ENCODE measurements at regions not wholly inside any gene's neighbourhood (a gene's known extent, or its start where the extent isn't known, plus 50 kb on each side); places are given as distances from the start of the nearest gene placed in this dataset.

DNA sequence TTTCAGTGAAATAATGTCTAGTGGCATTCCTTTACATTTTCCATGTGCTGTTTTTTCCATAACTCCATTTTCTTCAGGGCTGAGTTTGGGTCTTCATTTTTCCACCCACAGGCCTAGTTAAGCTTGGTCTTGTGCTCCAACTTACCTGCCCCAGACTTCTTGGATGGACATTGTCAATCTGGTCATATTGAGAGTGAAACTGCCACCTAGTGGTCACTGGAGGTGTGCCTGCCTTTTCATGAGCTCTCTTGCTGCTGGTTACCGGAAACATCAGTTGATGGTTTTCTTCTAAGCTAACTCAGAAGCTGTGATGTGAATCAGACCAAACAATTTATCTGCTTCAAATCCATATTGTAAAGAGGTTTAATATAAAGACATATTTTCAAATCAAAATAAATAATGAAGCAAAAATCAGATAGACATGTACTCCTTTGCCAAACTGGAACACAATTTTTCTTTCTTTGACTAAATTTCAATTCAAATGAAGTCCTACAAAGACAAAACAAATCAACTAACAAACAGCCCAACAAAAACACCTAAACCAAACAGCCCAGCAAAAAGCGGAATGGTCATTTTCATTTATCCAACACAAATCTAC lies 135.1 kb upstream of the RASGRP1 start:
- Histone ChIP-seq H3K4me3 (no peak overlapping the region), H3K27ac (no peak overlapping the region), H3K36me3 (no peaks in the 10 kb centered on the region), H3K4me1 (no peaks in the 10 kb centered on the region), H3K27me3 (no peaks in the 10 kb centered on the region), H3K9me3 (no peaks in the 10 kb centered on the region)
- DNase-seq (no peak), ATAC-seq (peak; percentile 81)
- TF ChIP-seq, protein P1, sequence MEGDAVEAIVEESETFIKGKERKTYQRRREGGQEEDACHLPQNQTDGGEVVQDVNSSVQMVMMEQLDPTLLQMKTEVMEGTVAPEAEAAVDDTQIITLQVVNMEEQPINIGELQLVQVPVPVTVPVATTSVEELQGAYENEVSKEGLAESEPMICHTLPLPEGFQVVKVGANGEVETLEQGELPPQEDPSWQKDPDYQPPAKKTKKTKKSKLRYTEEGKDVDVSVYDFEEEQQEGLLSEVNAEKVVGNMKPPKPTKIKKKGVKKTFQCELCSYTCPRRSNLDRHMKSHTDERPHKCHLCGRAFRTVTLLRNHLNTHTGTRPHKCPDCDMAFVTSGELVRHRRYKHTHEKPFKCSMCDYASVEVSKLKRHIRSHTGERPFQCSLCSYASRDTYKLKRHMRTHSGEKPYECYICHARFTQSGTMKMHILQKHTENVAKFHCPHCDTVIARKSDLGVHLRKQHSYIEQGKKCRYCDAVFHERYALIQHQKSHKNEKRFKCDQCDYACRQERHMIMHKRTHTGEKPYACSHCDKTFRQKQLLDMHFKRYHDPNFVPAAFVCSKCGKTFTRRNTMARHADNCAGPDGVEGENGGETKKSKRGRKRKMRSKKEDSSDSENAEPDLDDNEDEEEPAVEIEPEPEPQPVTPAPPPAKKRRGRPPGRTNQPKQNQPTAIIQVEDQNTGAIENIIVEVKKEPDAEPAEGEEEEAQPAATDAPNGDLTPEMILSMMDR (IDR thresholded peaks at IDR 0.05): peak; percentile 90
- intact Hi-C loops (cut with DNase I): no loop called here

GRCh38 chr15:38701149-38701548 lies 136.5 kb upstream of the RASGRP1 start:
- Histone ChIP-seq H3K4me3 (no peak overlapping the region), H3K4me1 (no peaks in the 10 kb centered on the region), H3K36me3 (no peaks in the 10 kb centered on the region), H3K27me3 (no peaks in the 10 kb centered on the region), H3K27ac (no peak overlapping the region), H3K9me3 (no peaks in the 10 kb centered on the region)
- TF ChIP-seq, protein P1 (IDR thresholded peaks at IDR 0.05): no peak
- DNase-seq (no peak), ATAC-seq (no peak)
- intact Hi-C loops (cut with DNase I): no loop called here

- Histone ChIP-seq H3K4me3 (no peak overlapping the region), H3K36me3 (no peaks in the 10 kb centered on the region), H3K9me3 (no peaks in the 10 kb centered on the region), H3K4me1 (no peaks in the 10 kb centered on the region), H3K27me3 (no peaks in the 10 kb centered on the region), H3K27ac (no peak overlapping the region)
- ATAC-seq: no peak
- TF ChIP-seq, protein P1 (IDR thresholded peaks at IDR 0.05): no peak
- no peak for DNase-seq
- intact Hi-C loops (cut with DNase I): no loop called here
Observed at GRCh38 chr15:38702178-38702912, 137.7 kb upstream of the RASGRP1 start.

DNA sequence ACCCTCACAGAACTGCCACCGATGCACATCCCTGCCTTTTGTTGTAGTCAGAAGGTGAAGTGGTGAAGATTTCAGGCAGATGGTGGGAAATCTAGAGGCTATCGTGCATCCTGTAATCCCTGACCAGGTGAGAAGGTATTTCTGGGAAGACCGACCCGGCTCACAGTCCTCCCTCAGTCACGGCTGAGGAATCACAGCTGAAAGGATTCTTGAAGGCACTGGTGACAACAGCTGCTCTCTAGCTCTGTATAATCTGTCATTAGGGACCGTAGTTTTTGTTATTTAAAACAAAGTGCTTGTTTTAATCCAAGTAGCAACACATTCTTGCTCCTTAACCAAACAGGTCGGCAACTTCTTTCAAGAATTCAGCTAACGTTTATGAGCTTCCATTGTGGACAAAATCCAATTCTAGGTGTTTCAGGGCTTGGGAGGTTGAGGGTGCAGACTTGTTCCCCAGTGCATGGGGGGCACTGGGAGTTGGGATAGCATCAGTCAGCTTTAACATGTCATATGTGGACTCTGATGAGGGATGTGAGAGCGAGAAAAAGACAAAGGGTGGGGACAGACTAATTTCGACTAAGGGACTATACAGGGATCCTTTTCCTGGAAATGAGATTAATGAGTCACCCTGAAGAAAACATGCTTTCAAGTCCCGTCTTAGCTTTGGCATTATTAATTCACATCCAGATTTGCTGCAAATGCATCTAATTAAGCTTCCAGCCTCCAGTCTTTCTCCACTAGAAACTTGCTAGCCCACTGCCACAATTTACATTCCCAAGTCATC lies 141.0 kb upstream of the RASGRP1 start:
- no peaks in the 10 kb centered on the region for H3K4me1 ChIP-seq
- H3K27ac ChIP-seq: no peak overlapping the region
- TF ChIP-seq, protein P1 (IDR thresholded peaks at IDR 0.05): no peak
- DNase-seq (no peak), ATAC-seq (no peak)
- H3K4me3 ChIP-seq: no peak overlapping the region
- H3K36me3 ChIP-seq: no peaks in the 10 kb centered on the region
- intact Hi-C loops (cut with DNase I): no loop called here
- H3K9me3 ChIP-seq: no peaks in the 10 kb centered on the region
- no peaks in the 10 kb centered on the region for H3K27me3 ChIP-seq

DNA sequence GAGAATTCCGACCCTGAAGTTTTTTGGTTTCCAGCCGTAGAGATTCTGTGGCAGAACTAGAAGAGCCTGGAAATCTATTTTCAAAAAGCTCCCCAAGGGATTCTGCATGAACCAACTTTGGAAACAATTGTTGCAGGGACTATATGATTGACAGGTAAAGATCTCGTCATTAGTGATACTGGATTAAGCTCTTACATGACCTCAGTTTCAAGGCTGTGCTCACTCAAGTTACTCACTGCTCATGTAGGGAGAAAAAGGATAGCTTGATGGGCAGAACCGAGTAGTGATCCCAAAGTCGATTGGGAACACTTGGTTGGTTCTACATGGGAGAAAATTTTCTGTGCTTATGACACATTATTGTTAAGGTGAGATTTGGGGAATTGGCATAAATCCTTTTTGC lies 142.3 kb upstream of the RASGRP1 start:
- ATAC-seq: no peak
- TF ChIP-seq, protein P1 (IDR thresholded peaks at IDR 0.05): no peak

More for the DNA sequence above, 142.3 kb upstream of the RASGRP1 start:
- Histone ChIP-seq H3K36me3 (no peaks in the 10 kb centered on the region), H3K9me3 (no peaks in the 10 kb centered on the region), H3K27ac (no peak overlapping the region), H3K4me1 (no peaks in the 10 kb centered on the region), H3K27me3 (no peaks in the 10 kb centered on the region), H3K4me3 (no peak overlapping the region)
- no peak for DNase-seq
- intact Hi-C loops (cut with DNase I): no loop called here
